ENCODE measurements at regions not wholly inside any gene's neighbourhood (a gene's known extent, or its start where the extent isn't known, plus 50 kb on each side); places are given as distances from the start of the nearest gene placed in this dataset.

GRCh38 chr11:131145791-131146190 lies 224.6 kb upstream of the NTM start:
- Histone ChIP-seq H3K9me2 (ENCODE audit: insufficient read depth) (no peaks in the 10 kb centered on the region), H3K36me3 (ENCODE audit: control insufficient read depth in 1 of 2, insufficient read depth in 2 of 2, low read length in 2 of 2) (no peaks in the 10 kb centered on the region), H3K9me3 (ENCODE audit: control insufficient read depth in 1 of 2, insufficient read depth in 1 of 2, low read depth in 1 of 2, low read length in 2 of 2) (peaks cover 0 to 3% of the 10 kb centered on the region in 2 experiments; a peak in 1 of 4 replicates), H3K27me3 (ENCODE audit: insufficient read depth, low read length) (no peaks in the 10 kb centered on the region), H3K27ac (ENCODE audit: low read depth, low read length) (no peak overlapping the region), H3K9ac (ENCODE audit: low read length) (no peak overlapping the region), H3K4me3 (replicated peaks in 1 of 2; ENCODE audit: low read depth in 1 of 2, low read length in 2 of 2) (no peak overlapping the region), H2AFZ (ENCODE audit: low read depth, low read length, poor library complexity, severe bottlenecking) (no peak overlapping the region), H3K4me2 (ENCODE audit: low read length) (no peak overlapping the region), H3K4me1 (ENCODE audit: control insufficient read depth in 1 of 2, insufficient read depth in 2 of 2, low read length in 2 of 2) (no peaks in the 10 kb centered on the region), H3K79me2 (ENCODE audit: insufficient read depth, low read length) (no peaks in the 10 kb centered on the region), H4K20me1 (ENCODE audit: insufficient read depth) (no peaks in the 10 kb centered on the region)
- no TSS peak for BruUV-seq (replicated peaks)
- POLR2A ChIA-PET: no interaction called here
- DNase-seq (ENCODE audit: low read depth, low spot score): no peak
- no peak for ATAC-seq
- CTCF ChIA-PET: no interaction called here
- no peak for TF ChIP-seq EZH2 (IDR thresholded peaks at IDR 0.05)
- intact Hi-C loops (cut with micrococcal nuclease): no loop called here
- RAD21 ChIA-PET (ENCODE audit: low non-redundant PET in 1 of 2, low total read pairs in 2 of 2, uncharacterized antibody in 2 of 2, unreplicated experiment in 2 of 2): no interaction called here

DNA sequence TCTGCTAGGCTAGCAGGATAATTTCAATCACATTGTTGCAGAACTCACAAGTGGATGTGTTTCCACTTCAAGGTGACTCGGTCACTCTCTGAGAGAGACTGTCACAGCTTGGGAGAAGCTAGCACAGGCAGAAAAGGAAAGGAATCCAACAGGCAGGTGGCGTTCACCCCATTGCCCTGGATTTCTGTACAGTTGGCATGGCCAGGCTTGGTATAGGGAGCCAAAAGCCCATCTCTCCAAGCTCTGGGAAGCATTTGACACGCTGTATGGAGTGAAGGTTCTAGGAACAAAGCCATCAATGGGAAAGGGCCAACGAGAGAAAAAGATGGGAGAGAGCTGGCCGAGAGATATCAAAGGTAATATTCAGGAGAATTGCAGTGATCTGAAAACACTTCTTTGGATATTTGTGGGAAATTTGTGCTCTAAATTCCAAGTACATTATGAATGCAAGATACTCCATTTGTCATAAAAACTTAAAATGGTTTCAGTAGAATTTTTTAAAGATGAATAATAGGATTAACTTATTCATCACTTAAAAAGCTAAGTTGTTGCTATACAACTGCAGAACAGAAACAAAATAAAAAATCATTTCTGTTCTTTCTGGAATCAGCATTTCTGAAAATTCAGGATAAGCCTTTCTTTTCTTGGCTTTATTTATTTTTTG lies 223.5 kb upstream of the NTM start:
- Histone ChIP-seq H3K4me3 (replicated peaks in 1 of 2; ENCODE audit: low read depth in 1 of 2, low read length in 2 of 2) (no peak overlapping the region), H3K36me3 (ENCODE audit: control insufficient read depth in 1 of 2, insufficient read depth in 2 of 2, low read length in 2 of 2) (no peaks in the 10 kb centered on the region), H3K9me3 (ENCODE audit: control insufficient read depth in 1 of 2, insufficient read depth in 1 of 2, low read depth in 1 of 2, low read length in 2 of 2) (peaks cover 0 to 3% of the 10 kb centered on the region in 2 experiments; a peak in 1 of 4 replicates), H3K27ac (ENCODE audit: low read depth, low read length) (no peak overlapping the region), H3K9ac (ENCODE audit: low read length) (no peak overlapping the region), H2AFZ (ENCODE audit: low read depth, low read length, poor library complexity, severe bottlenecking) (no peak overlapping the region), H3K9me2 (ENCODE audit: insufficient read depth) (no peaks in the 10 kb centered on the region), H3K79me2 (ENCODE audit: insufficient read depth, low read length) (no peaks in the 10 kb centered on the region), H3K4me1 (ENCODE audit: control insufficient read depth in 1 of 2, insufficient read depth in 2 of 2, low read length in 2 of 2) (no peaks in the 10 kb centered on the region), H4K20me1 (ENCODE audit: insufficient read depth) (no peaks in the 10 kb centered on the region), H3K27me3 (ENCODE audit: insufficient read depth, low read length) (no peaks in the 10 kb centered on the region), H3K4me2 (ENCODE audit: low read length) (no peak overlapping the region)
- BruUV-seq (replicated peaks): no TSS peak
- TF ChIP-seq POLR2AphosphoS5 (IDR thresholded peaks at IDR 0.05; ENCODE audit: low read depth, low read length) (no peak), POLR2A (IDR thresholded peaks at IDR 0.05; ENCODE audit: borderline replicate concordance, extremely low read depth, insufficient read depth, insufficient read length) (no peak), SIN3A (IDR thresholded peaks at IDR 0.05; ENCODE audit: low read depth) (no peak)
- ATAC-seq (no peak), DNase-seq (ENCODE audit: low read depth, low spot score) (no peak)
- POLR2A ChIA-PET: no interaction called here
- CTCF ChIA-PET: no interaction called here
- intact Hi-C loops (cut with micrococcal nuclease): no loop called here
- RAD21 ChIA-PET (ENCODE audit: low non-redundant PET in 1 of 2, low total read pairs in 2 of 2, uncharacterized antibody in 2 of 2, unreplicated experiment in 2 of 2): no interaction called here
